Uterus (tissue), 2 donors: ENCODE measurements at regions not wholly inside any gene's neighbourhood (a gene's known extent, or its start where the extent isn't known, plus 50 kb on each side); places are given as distances from the start of the nearest gene placed in this dataset.
A peak's percentile ranks its signal among the peaks of the same experiment; 100 is the strongest.

Experiments used
- CTCF ChIP-seq, 4 experiments: fragments of 200-600 bp in 2 of 4; fragments of 450-650 bp in 2 of 4; sonication (generic) in 2 of 4; IDR thresholded peaks; one replicate each; pipeline ENCODE4 v1.5.1; 2016 to 2019; ENCODE audit warnings: antibody characterized with exemption in 4 of 4, mild to moderate bottlenecking in 2 of 4, moderate library complexity in 1 of 4
- POLR2A ChIP-seq, 2 donors: fragments of 450-650 bp; IDR thresholded peaks; one replicate each; pipeline ENCODE4 v1.6.1; 2016; ENCODE audit warnings: antibody characterized with exemption in 2 of 2, mild to moderate bottlenecking in 1 of 2, moderate library complexity in 1 of 2

- TF ChIP-seq CTCF (IDR thresholded peaks at IDR 0.05) (peak; percentile 79 to 88 (median 83)), POLR2A (IDR thresholded peaks at IDR 0.05) (no peak)
Measured at GRCh38 chr5:158174918-158175851, 316.2 kb upstream of the CLINT1 start.
